ENCODE measurements at regions not wholly inside any gene's neighbourhood (a gene's known extent, or its start where the extent isn't known, plus 50 kb on each side); places are given as distances from the start of the nearest gene placed in this dataset.

GRCh38 chr2:191618786-191619185 is 59.1 kb upstream of the NABP1 start:
- TF ChIP-seq FOXP2 (optimal IDR thresholded peaks at IDR 0.05; ENCODE audit: borderline replicate concordance, extremely low read depth, extremely low read length, insufficient read depth) (no peak), TAF1 (IDR thresholded peaks at IDR 0.05; ENCODE audit: borderline replicate concordance, insufficient read depth, low read length) (no peak), SIN3A (IDR thresholded peaks at IDR 0.05; ENCODE audit: borderline replicate concordance, insufficient read depth, low read length) (no peak), POLR2AphosphoS5 (IDR thresholded peaks at IDR 0.05; ENCODE audit: low read depth, low read length) (no peak), REST (IDR thresholded peaks at IDR 0.05; ENCODE audit: insufficient read depth in 1 of 2, low read depth in 2 of 2, low read length in 2 of 2) (no peak)

Data from PFSK-1 (cell line).